ENCODE measurements at regions not wholly inside any gene's neighbourhood (a gene's known extent, or its start where the extent isn't known, plus 50 kb on each side); places are given as distances from the start of the nearest gene placed in this dataset.

GRCh38 chr9:32294106-32294505, 90.3 kb upstream of the ACO1 start:
- no peak for DNase-seq (ENCODE audit: low spot score)

GRCh38 chr9:32300373-32300772, 84.1 kb upstream of the ACO1 start:
- DNase-seq (ENCODE audit: low spot score): no peak

GRCh38 chr9:32304495-32304894, 79.9 kb upstream of the ACO1 start:
- DNase-seq (ENCODE audit: low spot score): no peak

- no peak for DNase-seq (ENCODE audit: low spot score)
These were observed 78.4 kb upstream of the ACO1 start for GRCh38 chr9:32306006-32306405.

- DNase-seq (ENCODE audit: low spot score): no peak
These were observed 65.0 kb upstream of the ACO1 start for GRCh38 chr9:32319312-32319929.

GRCh38 chr9:32322622-32323021, 61.8 kb upstream of the ACO1 start:
- DNase-seq (ENCODE audit: low spot score): no peak

GRCh38 chr9:32326146-32326545, 58.3 kb upstream of the ACO1 start:
- no peak for DNase-seq (ENCODE audit: low spot score)

GRCh38 chr9:32331240-32331639, 53.2 kb upstream of the ACO1 start:
- no peak for DNase-seq (ENCODE audit: low spot score)

- DNase-seq (ENCODE audit: low spot score): no peak
These were observed 50.3 kb upstream of the ACO1 start for GRCh38 chr9:32334112-32334511.
